GM21528 (cell line): ENCODE measurements at regions not wholly inside any gene's neighbourhood (a gene's known extent, or its start where the extent isn't known, plus 50 kb on each side); places are given as distances from the start of the nearest gene placed in this dataset.

Source experiments
- ATAC-seq: cut with Tn5 transposase; IDR thresholded peaks from one replicate; pipeline ENCODE4 v1.9.1; 2021; ENCODE audit warnings: mild to moderate bottlenecking, moderate library complexity; ENCODE audit not compliant: unreplicated experiment, low FRiP score

DNA sequence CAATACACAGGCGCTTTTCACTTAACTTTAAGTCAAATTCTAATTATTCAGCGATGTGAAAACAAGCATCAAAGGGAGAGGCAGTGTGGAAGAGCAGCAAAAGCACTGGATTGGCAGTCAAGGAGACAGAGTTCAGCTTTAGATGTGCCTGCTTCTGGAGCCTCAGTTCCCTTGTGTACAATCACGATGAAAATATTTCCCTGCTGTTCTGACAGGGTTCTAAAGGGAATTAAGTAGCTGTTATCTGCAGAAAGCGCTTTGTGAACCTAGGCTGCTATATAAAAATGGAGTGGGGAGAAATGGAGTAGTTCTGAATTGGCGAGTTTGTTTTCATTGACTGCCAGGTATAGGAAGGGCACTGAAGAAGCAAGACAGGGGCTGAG is 237.8 kb upstream of the SP8 start:
- ATAC-seq: no peak

GRCh38 chr7:21028186-21028585 is 241.5 kb upstream of the SP8 start:
- ATAC-seq: no peak

DNA sequence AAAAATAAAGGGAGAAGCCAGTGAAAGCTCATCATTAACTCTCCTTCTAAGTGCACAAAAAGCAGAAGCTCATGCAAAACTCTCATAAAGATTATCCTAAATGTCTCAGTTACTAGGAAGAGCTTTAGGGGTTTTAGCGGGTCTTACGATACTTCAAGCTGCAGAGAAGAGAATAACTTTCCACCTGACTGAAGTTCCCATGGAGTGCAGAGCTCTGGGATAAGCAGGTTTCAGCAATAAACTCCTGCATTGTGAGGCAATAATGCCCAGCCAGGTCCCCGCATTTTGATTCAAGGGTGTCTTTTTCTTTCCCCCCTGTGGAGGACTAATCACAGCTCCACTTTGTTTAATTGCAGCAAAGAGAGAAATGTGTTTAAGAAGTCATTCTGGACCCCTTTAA is 241.9 kb upstream of the SP8 start:
- ATAC-seq: no peak

GRCh38 chr7:21029006-21029405 is 242.3 kb upstream of the SP8 start:
- ATAC-seq: no peak

- ATAC-seq: no peak
These were observed 243.7 kb upstream of the SP8 start for GRCh38 chr7:21030237-21030871.

- ATAC-seq: no peak
These were observed 254.6 kb upstream of the SP8 start for GRCh38 chr7:21041252-21041651.

GRCh38 chr7:21041666-21042065 is 255.0 kb upstream of the SP8 start:
- no peak for ATAC-seq

GRCh38 chr7:21044384-21044783 is 257.7 kb upstream of the SP8 start:
- no peak for ATAC-seq

DNA sequence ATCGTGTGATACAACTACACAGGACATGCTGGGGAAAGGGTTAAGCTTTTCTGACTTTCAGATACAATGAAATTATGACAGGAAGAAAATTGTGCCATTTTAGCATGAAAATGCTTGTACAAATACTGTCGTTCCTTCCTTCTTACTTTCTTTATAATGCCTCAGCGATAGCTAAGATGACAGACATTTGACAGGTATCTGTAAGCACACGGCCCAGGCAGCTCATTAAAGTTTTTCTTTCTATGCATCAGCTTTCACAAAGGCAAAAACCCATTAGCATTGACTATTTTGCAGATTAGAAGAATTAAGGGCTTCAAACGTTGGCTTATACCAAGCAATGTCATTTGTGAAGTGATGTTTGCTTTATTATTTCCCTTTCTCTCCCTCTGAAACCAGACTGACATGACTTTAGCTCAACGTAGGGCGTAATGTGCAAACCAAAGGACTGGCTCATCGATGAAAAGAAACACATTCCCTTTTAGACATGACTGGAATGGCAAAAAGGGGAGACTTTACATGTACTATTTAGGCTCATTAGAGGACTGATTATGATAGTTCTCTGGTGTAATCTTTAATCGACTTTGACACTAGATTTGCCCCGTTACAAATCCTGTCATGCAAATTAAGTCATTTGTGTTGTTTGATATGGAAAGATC is 258.4 kb upstream of the SP8 start:
- ATAC-seq: no peak

- ATAC-seq: no peak
These were observed 265.2 kb upstream of the SP8 start for GRCh38 chr7:21051865-21052264.

DNA sequence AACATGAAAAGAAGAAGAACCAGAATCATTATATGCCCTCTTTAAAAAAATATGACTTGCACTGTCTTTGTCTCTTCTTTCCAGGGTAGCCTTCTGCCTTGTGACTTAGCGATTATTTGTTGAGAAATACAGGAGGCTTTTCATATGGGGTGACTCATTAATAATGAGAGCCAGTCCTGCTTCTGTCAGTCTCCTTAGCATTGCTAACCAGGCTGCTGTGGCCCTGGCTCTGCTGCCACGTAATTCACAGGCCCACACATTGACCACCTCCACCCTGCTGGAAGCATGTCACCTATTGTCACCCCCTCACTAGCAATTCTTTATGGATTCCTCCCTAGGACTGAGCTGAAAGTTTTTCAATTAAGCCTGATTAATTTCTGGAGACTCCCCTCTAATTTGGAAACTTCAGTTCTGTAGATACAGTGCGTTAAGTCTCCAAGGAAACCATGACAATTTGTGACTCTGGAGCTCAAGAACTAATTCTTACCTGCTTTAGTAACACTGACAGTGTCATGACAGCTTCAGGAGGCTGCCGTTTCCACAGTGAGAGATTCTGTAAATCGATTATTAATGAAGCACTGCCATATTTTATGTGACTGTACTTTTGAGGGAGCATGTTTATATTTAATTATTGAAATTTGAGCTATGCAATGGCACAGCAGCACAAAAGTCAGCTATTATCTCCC is 267.9 kb upstream of the SP8 start:
- ATAC-seq: no peak

DNA sequence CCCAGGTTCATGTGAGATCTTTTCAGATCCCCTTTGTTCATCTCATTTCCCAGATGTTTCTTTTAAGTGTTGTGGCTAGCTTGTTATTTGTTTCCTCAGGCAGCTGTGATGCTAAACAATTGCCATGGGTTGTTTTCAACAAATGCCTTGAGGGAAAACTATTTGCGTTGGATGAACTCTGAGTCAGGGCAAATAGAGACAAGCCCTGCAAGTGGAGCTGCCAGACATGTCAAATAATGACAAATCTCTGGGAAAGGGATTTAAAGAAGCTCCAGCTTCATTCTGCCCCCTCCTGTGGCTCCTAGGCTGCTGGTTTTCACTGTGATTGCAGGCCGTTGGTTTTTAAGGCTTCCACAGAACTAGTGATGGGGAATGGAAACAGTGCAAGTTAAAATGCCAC is 272.4 kb upstream of the SP8 start:
- no peak for ATAC-seq

DNA sequence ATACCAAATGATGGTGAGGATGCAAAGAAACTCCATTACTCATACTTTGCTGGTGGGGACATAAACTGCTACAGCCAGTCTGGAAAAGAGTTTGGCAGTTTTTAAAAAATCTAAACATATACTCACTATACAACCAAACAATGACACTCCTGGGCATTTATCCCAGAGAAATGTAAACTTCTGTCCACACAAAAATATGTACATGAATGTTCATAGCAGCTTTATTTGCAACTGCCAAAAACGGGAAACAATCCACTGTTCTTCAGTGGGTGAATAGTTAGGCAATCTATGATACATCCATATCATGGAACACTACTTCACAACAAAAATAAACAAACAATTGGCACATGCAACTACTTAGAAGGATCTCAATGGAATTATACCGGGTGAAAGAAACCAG is 276.4 kb upstream of the SP8 start:
- no peak for ATAC-seq

DNA sequence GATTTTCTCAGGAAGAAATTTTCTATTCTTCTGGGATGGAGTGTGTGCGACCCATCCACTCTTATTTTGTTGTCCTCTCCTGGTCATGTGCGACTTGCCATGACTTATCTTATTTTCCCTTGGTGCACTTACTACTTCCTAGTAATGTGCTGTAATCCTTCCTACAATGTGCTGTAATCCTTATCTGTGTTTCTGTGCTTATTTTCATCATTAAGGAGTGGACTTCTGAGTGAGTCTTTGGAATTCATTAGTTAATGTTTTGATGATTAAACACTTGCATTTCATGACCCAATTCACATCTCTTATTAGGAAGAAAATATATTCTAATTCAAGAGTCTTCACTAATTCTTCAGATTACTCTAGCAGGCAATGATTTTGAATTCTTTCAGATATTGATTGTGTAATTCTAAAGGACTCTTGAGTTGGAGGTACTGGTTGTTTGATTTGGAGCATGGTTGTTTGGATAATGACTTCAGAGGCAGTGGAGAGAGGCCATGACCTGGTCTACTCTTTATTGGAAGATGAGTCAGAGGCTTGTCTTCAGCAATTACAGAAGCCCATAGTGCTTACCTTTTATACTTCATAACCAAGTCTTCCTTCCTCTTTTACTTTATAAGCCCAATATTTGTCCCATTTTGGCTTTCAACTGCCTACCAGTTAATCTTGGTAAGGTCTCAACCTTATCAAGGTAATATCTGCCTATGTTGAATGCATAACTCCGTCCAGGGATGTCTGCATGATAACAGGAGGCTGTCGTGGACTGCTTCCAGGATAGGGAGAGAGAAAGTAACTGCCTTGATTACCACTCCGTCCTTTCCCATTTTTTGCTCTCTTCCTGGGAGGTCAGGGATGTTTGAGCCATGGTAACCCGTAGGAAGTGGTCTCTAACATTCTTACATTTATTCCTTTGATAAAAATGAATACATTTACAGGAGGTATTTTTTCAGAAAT is 278.3 kb upstream of the SP8 start:
- no peak for ATAC-seq

DNA sequence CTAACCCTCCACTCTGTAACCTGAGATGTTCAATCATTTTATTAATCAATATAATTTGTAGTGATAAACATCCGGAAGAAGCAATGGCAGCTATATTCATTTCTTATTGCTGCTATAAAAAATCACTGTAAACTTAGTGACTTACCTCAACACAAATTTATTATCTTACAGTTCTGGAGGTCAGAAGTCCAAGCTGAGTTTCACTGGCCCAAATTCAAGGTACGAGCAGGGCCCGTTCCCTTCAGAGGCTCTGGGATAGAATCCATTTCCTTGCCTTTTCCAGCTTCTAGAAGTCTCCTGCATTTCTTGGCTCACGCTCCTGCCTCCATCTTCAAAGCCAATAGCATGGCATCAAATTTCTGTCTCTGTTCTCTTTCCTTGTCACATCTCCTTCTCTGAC is 279.5 kb upstream of the SP8 start:
- no peak for ATAC-seq

GRCh38 chr7:21067216-21067615 is 280.5 kb upstream of the SP8 start:
- no peak for ATAC-seq

DNA sequence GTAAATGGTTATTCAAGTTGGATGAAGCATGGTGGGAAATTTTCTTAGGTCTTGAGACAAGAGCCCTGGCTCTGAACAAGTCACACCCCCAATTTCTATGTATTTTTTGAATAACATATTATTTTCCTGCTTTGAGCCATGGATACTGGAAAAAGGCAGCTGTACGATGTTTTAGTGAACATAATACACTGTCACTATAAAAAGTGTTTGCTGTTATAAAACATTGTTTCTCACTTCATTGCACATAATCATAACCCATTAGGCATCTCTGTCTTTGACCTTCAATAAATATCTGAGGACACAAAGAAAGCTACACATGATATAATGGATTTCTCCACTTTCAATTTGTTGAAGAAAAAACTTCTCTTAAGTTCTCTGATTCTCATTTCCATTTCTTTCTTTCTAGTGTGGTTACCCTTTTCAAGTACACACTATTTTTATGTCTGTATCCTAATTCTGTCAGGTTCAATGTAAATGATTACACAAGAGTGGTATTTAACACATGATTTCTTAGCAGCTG is 283.9 kb upstream of the SP8 start:
- ATAC-seq: no peak

- ATAC-seq: no peak
These were observed 285.1 kb upstream of the SP8 start for GRCh38 chr7:21071561-21072501.

DNA sequence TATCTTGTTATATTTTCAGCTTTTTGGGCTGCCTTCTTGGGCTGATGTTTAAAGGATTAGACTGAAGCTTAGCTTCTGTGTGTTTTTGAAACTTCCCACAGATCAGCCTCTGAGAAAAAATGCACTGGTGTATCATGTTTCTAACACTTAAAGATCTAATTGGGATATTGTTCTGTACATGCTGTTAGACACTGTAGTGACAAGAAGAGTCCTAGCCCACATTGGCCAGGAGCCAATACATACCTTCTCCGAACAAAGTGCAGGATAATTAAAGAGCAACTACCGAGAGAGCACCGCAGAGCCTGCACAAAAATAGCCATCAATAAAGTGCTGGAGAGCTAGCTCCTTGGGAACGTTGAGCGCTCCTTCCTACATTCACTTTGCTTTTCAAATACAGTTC is 289.4 kb upstream of the SP8 start:
- no peak for ATAC-seq

- ATAC-seq: no peak
These were observed 289.9 kb upstream of the SP8 start for GRCh38 chr7:21076574-21076973.
